HEK293 (cell line): ENCODE measurements at regions not wholly inside any gene's neighbourhood (a gene's known extent, or its start where the extent isn't known, plus 50 kb on each side); places are given as distances from the start of the nearest gene placed in this dataset.

Experiments used
- CTCF ChIP-seq: fragments of 450-650 bp; formaldehyde crosslinking; IDR thresholded peaks from 2 replicates; pipeline ENCODE4 v1.5.1; 2016; ENCODE audit warnings: missing biosample characterization, missing genetic modification characterization
- IKZF3 ChIP-seq: fragments of 450-650 bp; IDR thresholded peaks from 2 replicates; pipeline ENCODE4 v1.5.0; 2018; ENCODE audit warnings: missing biosample characterization, mild to moderate bottlenecking, missing genetic modification characterization, moderate library complexity
- REST ChIP-seq: fragments of 450-650 bp; formaldehyde crosslinking; IDR thresholded peaks from 2 replicates; pipeline ENCODE4 v1.5.1; 2016; ENCODE audit warnings: missing biosample characterization, missing genetic modification characterization
- ZNF274 ChIP-seq, 2 experiments: fragments of 200-500 bp in 1 of 2; fragments of 450-650 bp in 1 of 2; sonication (Bioruptor generic) in 1 of 2; formaldehyde crosslinking in 1 of 2; IDR thresholded peaks; 2 replicates each; pipeline versions ENCODE4 v1.5.1 to v1.6.1; 2014 to 2016; ENCODE audit warnings: borderline replicate concordance in 1 of 2, inconsistent platforms in 1 of 2, low read length in 1 of 2, missing biosample characterization in 1 of 2, missing genetic modification characterization in 1 of 2
- ZNF518A ChIP-seq: fragments of 450-650 bp; formaldehyde crosslinking; conservative IDR thresholded peaks from 2 replicates; pipeline ENCODE4 v1.5.1; 2016; ENCODE audit warnings: low read depth, missing biosample characterization, missing genetic modification characterization
- ZSCAN16 ChIP-seq: fragments of 450-650 bp; formaldehyde crosslinking; IDR thresholded peaks from 2 replicates; pipeline ENCODE4 v1.5.1; 2016; ENCODE audit warnings: missing biosample characterization, missing genetic modification characterization
- TF ChIP-seq, protein P1 (sequence below): sonication (generic); formaldehyde crosslinking; IDR thresholded peaks from 2 replicates; pipeline ENCODE4 v1.8.1; 2022; ENCODE audit warnings: mild to moderate bottlenecking, moderate library complexity, missing genetic modification reagents
- TF ChIP-seq, protein P2 (sequence below): fragments of 450-650 bp; formaldehyde crosslinking; IDR thresholded peaks from 2 replicates; pipeline ENCODE4 v1.5.1; 2017; ENCODE audit warnings: missing biosample characterization, missing genetic modification characterization

DNA sequence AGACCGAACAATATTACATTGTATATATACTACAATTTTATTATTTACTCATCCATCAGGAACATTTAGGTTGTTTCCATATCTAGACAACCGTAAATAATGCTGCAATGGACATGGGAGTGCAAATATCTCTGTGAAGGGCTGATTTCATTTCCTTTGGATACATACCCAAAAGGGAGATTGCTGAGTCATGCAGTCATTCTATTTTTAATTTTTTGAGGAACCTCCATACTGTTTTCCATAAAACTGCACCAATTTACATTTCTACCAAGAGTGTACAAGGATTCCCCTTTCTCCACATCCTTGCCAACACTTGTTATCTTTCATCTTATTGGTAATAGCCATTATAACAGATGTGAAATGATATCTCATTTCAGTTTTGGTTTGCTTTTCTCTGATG is 84.7 kb downstream of the SLC41A2 start:
- TF ChIP-seq, protein P1, sequence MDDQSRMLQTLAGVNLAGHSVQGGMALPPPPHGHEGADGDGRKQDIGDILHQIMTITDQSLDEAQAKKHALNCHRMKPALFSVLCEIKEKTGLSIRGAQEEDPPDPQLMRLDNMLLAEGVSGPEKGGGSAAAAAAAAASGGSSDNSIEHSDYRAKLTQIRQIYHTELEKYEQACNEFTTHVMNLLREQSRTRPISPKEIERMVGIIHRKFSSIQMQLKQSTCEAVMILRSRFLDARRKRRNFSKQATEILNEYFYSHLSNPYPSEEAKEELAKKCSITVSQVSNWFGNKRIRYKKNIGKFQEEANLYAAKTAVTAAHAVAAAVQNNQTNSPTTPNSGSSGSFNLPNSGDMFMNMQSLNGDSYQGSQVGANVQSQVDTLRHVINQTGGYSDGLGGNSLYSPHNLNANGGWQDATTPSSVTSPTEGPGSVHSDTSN (CRISPR knock-in tag), result no peak
- no peak for TF ChIP-seq CTCF (tag by site-specific recombination)
- TF ChIP-seq, protein P2, sequence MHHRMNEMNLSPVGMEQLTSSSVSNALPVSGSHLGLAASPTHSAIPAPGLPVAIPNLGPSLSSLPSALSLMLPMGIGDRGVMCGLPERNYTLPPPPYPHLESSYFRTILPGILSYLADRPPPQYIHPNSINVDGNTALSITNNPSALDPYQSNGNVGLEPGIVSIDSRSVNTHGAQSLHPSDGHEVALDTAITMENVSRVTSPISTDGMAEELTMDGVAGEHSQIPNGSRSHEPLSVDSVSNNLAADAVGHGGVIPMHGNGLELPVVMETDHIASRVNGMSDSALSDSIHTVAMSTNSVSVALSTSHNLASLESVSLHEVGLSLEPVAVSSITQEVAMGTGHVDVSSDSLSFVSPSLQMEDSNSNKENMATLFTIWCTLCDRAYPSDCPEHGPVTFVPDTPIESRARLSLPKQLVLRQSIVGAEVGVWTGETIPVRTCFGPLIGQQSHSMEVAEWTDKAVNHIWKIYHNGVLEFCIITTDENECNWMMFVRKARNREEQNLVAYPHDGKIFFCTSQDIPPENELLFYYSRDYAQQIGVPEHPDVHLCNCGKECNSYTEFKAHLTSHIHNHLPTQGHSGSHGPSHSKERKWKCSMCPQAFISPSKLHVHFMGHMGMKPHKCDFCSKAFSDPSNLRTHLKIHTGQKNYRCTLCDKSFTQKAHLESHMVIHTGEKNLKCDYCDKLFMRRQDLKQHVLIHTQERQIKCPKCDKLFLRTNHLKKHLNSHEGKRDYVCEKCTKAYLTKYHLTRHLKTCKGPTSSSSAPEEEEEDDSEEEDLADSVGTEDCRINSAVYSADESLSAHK (tag by site-specific recombination), result no peak
- no peak for TF ChIP-seq REST (tag by site-specific recombination)
- TF ChIP-seq ZSCAN16 (tag by site-specific recombination), result no peak
- TF ChIP-seq ZNF518A (tag by site-specific recombination), result no peak
- no peak for TF ChIP-seq ZNF274 (IDR thresholded peaks at IDR 0.05; ENCODE audit: low read length)
- no peak for TF ChIP-seq ZNF274 (tag by site-specific recombination; IDR thresholded peaks at IDR 0.05; ENCODE audit: borderline replicate concordance)
- TF ChIP-seq IKZF3 (tag by site-specific recombination), result no peak
